Gastroesophageal sphincter (tissue), 3 donors: ENCODE measurements at regions not wholly inside any gene's neighbourhood (a gene's known extent, or its start where the extent isn't known, plus 50 kb on each side); places are given as distances from the start of the nearest gene placed in this dataset.

ENCODE experiments used
- CTCF ChIP-seq, 4 experiments: fragments of 200-600 bp in 2 of 4; fragments of 450-650 bp in 2 of 4; sonication (generic) in 1 of 4; IDR thresholded peaks; one replicate each; pipeline ENCODE4 v1.5.1; 2017 to 2019; ENCODE audit warnings: antibody characterized with exemption in 4 of 4, mild to moderate bottlenecking in 2 of 4, moderate library complexity in 2 of 4
- EP300 ChIP-seq: sonication (generic); formaldehyde crosslinking; IDR thresholded peaks from one replicate; pipeline ENCODE4 v1.6.1; 2017; ENCODE audit warnings: antibody characterized with exemption, mild to moderate bottlenecking
- POLR2AphosphoS5 ChIP-seq: sonication (generic); formaldehyde crosslinking; IDR thresholded peaks from one replicate; pipeline ENCODE4 v1.6.1; 2017; ENCODE audit warnings: antibody characterized with exemption

- no peak for TF ChIP-seq EP300
- TF ChIP-seq CTCF (IDR thresholded peaks at IDR 0.05) = no peak
- no peak for TF ChIP-seq POLR2AphosphoS5
These were observed 500.2 kb upstream of the NUDT12 start for GRCh38 chr5:104062621-104063377.
